HFFc6 (cell line): ENCODE measurements at regions not wholly inside any gene's neighbourhood (a gene's known extent, or its start where the extent isn't known, plus 50 kb on each side); places are given as distances from the start of the nearest gene placed in this dataset.
"Not testable (repeated sequence)": the region's sequence is repeated elsewhere in the genome, so short reads cannot be mapped to it uniquely, and the experiment has no call there.

ENCODE experiments used
- DNase-seq: peaks from one replicate; pipeline ENCODE4 v3.0.0-alpha.2; 2018
- H3K27ac Mint-ChIP-seq: 2 replicates; pipeline ENCODE4 v1.8.0; 2020; ENCODE audit warnings: mild to moderate bottlenecking, mixed read lengths
- H3K27me3 Mint-ChIP-seq: 2 replicates; pipeline ENCODE4 v1.8.0; 2021; ENCODE audit warnings: mild to moderate bottlenecking, moderate library complexity, mixed read lengths; ENCODE audit not compliant: insufficient read depth
- H3K36me3 Mint-ChIP-seq: 2 replicates; pipeline ENCODE4 v1.8.0; 2021; ENCODE audit warnings: low read depth, mixed read lengths
- H3K4me1 Mint-ChIP-seq: 2 replicates; pipeline ENCODE4 v1.8.0; 2020; ENCODE audit warnings: low read depth, mixed read lengths
- H3K4me3 Mint-ChIP-seq: 2 replicates; pipeline ENCODE4 v1.8.0; 2020; ENCODE audit warnings: mild to moderate bottlenecking, moderate library complexity, mixed read lengths
- H3K9me3 Mint-ChIP-seq: 2 replicates; pipeline ENCODE4 v1.8.0; 2020; ENCODE audit warnings: mild to moderate bottlenecking, mixed read lengths

GRCh38 chr10:87416892-87417291 lies 59.3 kb downstream of the NUTM2D start:
- not testable (repeated sequence) for H3K27me3 Mint-ChIP-seq, H3K36me3 Mint-ChIP-seq, H3K4me1 Mint-ChIP-seq, H3K9me3 Mint-ChIP-seq, DNase-seq, H3K27ac Mint-ChIP-seq
- peak overlapping the region; percentile 9; the same call in 1 of the 2 replicates for H3K4me3 Mint-ChIP-seq

DNA sequence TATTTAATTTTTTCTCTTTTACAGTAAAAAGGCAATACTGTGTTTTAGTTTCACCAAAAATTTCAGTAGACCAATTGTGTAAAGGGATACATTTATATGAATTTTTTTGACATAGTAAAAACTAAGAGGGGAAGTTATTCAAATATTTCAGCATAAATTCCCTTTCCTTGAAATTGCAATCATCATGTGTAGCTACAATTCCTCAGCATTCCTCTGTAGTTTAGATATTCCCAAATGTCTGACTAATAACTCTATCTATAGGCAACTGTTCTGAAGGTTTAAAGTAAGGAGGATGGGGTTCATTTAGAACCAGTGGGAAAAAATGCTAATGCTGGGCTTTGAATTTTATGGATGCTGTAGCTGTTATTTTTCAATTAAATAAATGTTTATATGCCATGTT lies 65.1 kb downstream of the NUTM2D start:
- H3K4me3 Mint-ChIP-seq, H3K27me3 Mint-ChIP-seq, H3K9me3 Mint-ChIP-seq, H3K27ac Mint-ChIP-seq, H3K4me1 Mint-ChIP-seq, H3K36me3 Mint-ChIP-seq, DNase-seq: not testable (repeated sequence)

GRCh38 chr10:87424697-87425373 lies 67.3 kb downstream of the NUTM2D start:
- not testable (repeated sequence) for H3K4me3 Mint-ChIP-seq, DNase-seq, H3K36me3 Mint-ChIP-seq, H3K27me3 Mint-ChIP-seq, H3K27ac Mint-ChIP-seq, H3K4me1 Mint-ChIP-seq, H3K9me3 Mint-ChIP-seq

GRCh38 chr10:87433836-87434235 lies 70.9 kb upstream of the MINPP1 start:
- DNase-seq, H3K4me3 Mint-ChIP-seq, H3K9me3 Mint-ChIP-seq, H3K4me1 Mint-ChIP-seq, H3K27me3 Mint-ChIP-seq, H3K36me3 Mint-ChIP-seq, H3K27ac Mint-ChIP-seq: not testable (repeated sequence)

- not testable (repeated sequence) for DNase-seq, H3K9me3 Mint-ChIP-seq, H3K36me3 Mint-ChIP-seq, H3K4me1 Mint-ChIP-seq, H3K27ac Mint-ChIP-seq, H3K27me3 Mint-ChIP-seq, H3K4me3 Mint-ChIP-seq
Measured at GRCh38 chr10:87435295-87435826, 69.3 kb upstream of the MINPP1 start.

GRCh38 chr10:87436104-87436503 lies 68.6 kb upstream of the MINPP1 start:
- DNase-seq, H3K27me3 Mint-ChIP-seq, H3K9me3 Mint-ChIP-seq, H3K4me1 Mint-ChIP-seq, H3K27ac Mint-ChIP-seq, H3K36me3 Mint-ChIP-seq, H3K4me3 Mint-ChIP-seq: not testable (repeated sequence)

DNA sequence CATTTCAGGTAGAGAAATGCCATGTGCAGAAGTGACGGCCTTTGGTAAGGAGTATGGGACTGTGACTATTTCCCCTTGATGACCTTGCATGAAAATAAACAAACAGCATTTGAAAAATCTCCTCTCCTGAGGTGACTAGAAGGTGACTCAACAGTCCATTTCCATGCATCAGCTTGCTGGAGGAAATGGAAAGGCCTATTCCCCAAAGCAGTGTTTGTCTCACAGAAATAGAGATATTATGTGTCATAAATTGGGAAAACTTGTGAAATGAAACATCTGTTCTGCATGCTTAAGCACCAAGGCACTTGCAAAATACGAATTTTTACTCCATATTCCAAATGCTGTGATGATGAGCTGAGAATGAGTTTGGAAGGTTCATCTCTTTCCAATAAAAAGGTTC lies 67.2 kb upstream of the MINPP1 start:
- not testable (repeated sequence) for H3K27ac Mint-ChIP-seq, H3K4me1 Mint-ChIP-seq, H3K27me3 Mint-ChIP-seq, H3K9me3 Mint-ChIP-seq, H3K4me3 Mint-ChIP-seq, H3K36me3 Mint-ChIP-seq
- DNase-seq: peak; percentile 43
